K562 (cell line): ENCODE measurements at regions not wholly inside any gene's neighbourhood (a gene's known extent, or its start where the extent isn't known, plus 50 kb on each side); places are given as distances from the start of the nearest gene placed in this dataset.
A peak's percentile ranks its signal among the peaks of the same experiment; 100 is the strongest.

Source experiments
- ATAC-seq: fragments of 200-7000 bp; cut with Tn5 transposase; 3 replicates; pipeline ENCODE4 v1.9.1; 2020; ENCODE audit warnings: moderate library complexity
- BruUV-seq: library from RNA; stranded (reverse); fragments of 400-500 nt; replicated peaks from 2 replicates; lab custom pipeline; 2021; lab: Mats Ljungman, UMichigan
- CTCF ChIA-PET: fragments of 300-600 bp; formaldehyde crosslinking; extraction: SDS; loops from one replicate; lab custom pipeline; 2021; ENCODE audit warnings: low intra/inter-chr PET ratio; lab: Yijun Ruan, JAX
- POLR2A ChIA-PET: fragments of 300-600, 350-650 bp; sonication (Branson Sonifier 250); formaldehyde crosslinking; extraction: SDS; loops from one replicate; lab custom pipeline; 2021; ENCODE audit warnings: antibody characterized with exemption, inconsistent platforms; lab: Yijun Ruan, JAX
- DNase-seq, 4 experiments: peaks; one replicate each; pipeline versions ENCODE4 v3.0.0 to v3.0.0-alpha.2; 2011 to 2018; ENCODE audit warnings: low spot score in 3 of 4, mixed read lengths in 3 of 4; ENCODE audit errors: extremely low read depth in 1 of 4
- FAIRE-seq: peaks from 2 replicates; lab custom pipeline; 2011; peaks lifted over from hg19 to GRCh38; lab: Jason Lieb, UNC
- H2AFZ ChIP-seq: 2 replicates; pipeline ENCODE4 v1.6.0; 2011; ENCODE audit warnings: low read depth, low read length, control low read depth, inconsistent platforms
- H3K27ac ChIP-seq: fragments of 200-600 bp; 3 replicates; pipeline ENCODE4 v1.8.0; 2011; ENCODE audit warnings: low read depth, mild to moderate bottlenecking, control low read depth, inconsistent platforms, low read length, moderate library complexity, mixed read lengths; ENCODE audit errors: extremely low read depth
- H3K27me3 ChIP-seq, 2 experiments: fragments of 300-600 bp in 1 of 2; 2 replicates in 1 of 2; 3 replicates in 1 of 2; pipeline versions ENCODE4 v1.6.0 to v1.8.0; 2011; ENCODE audit warnings: inconsistent platforms in 2 of 2, low read length in 2 of 2, mild to moderate bottlenecking in 1 of 2, mixed read lengths in 1 of 2, moderate library complexity in 1 of 2; ENCODE audit not compliant: control insufficient read depth in 2 of 2, insufficient read depth in 2 of 2
- H3K36me3 ChIP-seq: fragments of 300-600 bp; 3 replicates; pipeline ENCODE4 v1.8.0; 2011; ENCODE audit warnings: mild to moderate bottlenecking, low read length, inconsistent platforms; ENCODE audit not compliant: control insufficient read depth, insufficient read depth
- H3K4me1 ChIP-seq, 2 experiments: fragments of 200-600 bp in 1 of 2; replicated peaks in 1 of 2; 2 replicates in 1 of 2; 3 replicates in 1 of 2; pipeline versions ENCODE4 v1.5.1 to v1.8.0; 2011; ENCODE audit warnings: inconsistent platforms in 2 of 2, low read length in 2 of 2, mild to moderate bottlenecking in 1 of 2, mixed read lengths in 1 of 2, moderate library complexity in 1 of 2; ENCODE audit not compliant: control insufficient read depth in 2 of 2, insufficient read depth in 2 of 2
- H3K4me2 ChIP-seq: 2 replicates; pipeline ENCODE4 v1.6.1; 2011; ENCODE audit warnings: low read length, control low read depth, inconsistent platforms, mixed read lengths; ENCODE audit not compliant: insufficient read depth
- H3K4me3 ChIP-seq: fragments of 200-600 bp; sonication (generic), shearing (Covaris generic); 2 replicates; pipeline ENCODE4 v1.5.1; 2016; ENCODE audit warnings: control low read depth, inconsistent platforms
- H3K79me2 ChIP-seq: fragments of 200-600 bp; 3 replicates; pipeline ENCODE4 v1.8.0; 2011; ENCODE audit warnings: low read length, inconsistent platforms; ENCODE audit not compliant: control insufficient read depth, insufficient read depth
- H3K9ac ChIP-seq, 2 experiments: 2 replicates each; pipeline versions ENCODE4 v1.6.0 to v1.6.1; 2011; ENCODE audit warnings: low read depth in 2 of 2, low read length in 2 of 2, control low read depth in 1 of 2, inconsistent platforms in 1 of 2, mild to moderate bottlenecking in 1 of 2, mixed read lengths in 1 of 2; ENCODE audit not compliant: insufficient read depth in 1 of 2
- H3K9me1 ChIP-seq: one replicate; pipeline ENCODE4 v1.6.0; 2011; ENCODE audit warnings: inconsistent platforms, mild to moderate bottlenecking, low read length, moderate library complexity; ENCODE audit not compliant: control insufficient read depth, insufficient read depth
- H3K9me3 ChIP-seq: replicated peaks from 2 replicates; pipeline ENCODE4 v1.5.1; 2011; ENCODE audit warnings: low read depth, low read length, inconsistent platforms; ENCODE audit not compliant: control insufficient read depth, insufficient read depth
- H4K20me1 ChIP-seq: replicated peaks from 2 replicates; pipeline ENCODE4 v1.6.1; 2011; ENCODE audit warnings: low read length, inconsistent platforms, mixed read lengths; ENCODE audit not compliant: control insufficient read depth, insufficient read depth
- ADNP ChIP-seq: fragments of 200-800 bp; sonication (Bioruptor generic); IDR thresholded peaks from 2 replicates; pipeline ENCODE4 v1.6.1; 2016; ENCODE audit warnings: missing genetic modification characterization, missing compliant biosample characterization
- BCOR ChIP-seq: fragments of 450-650 bp; IDR thresholded peaks from 2 replicates; pipeline ENCODE4 v1.6.1; 2016
- CAMTA2 ChIP-seq: fragments of 250-450 bp; sonication (Bioruptor Pico); conservative IDR thresholded peaks from 2 replicates; pipeline ENCODE4 v1.5.1; 2022
- CC2D1A ChIP-seq: fragments of 450-650 bp; IDR thresholded peaks from 2 replicates; pipeline ENCODE4 v1.6.1; 2017; ENCODE audit warnings: mild to moderate bottlenecking
- FOSL1 ChIP-seq: fragments of 200-800 bp; sonication (Bioruptor generic); conservative IDR thresholded peaks from 2 replicates; pipeline ENCODE4 v1.6.1; 2016; ENCODE audit warnings: missing genetic modification characterization, missing compliant biosample characterization
- GTF2F1 ChIP-seq: IDR thresholded peaks from 2 replicates; pipeline ENCODE4 v1.6.1; 2011; ENCODE audit warnings: low read depth, low read length, improper control_type of control experiment
- HDAC2 ChIP-seq: fragments of 450-650 bp; IDR thresholded peaks from 2 replicates; pipeline ENCODE4 v1.6.1; 2016; ENCODE audit warnings: mild to moderate bottlenecking
- KDM1A ChIP-seq, 2 experiments: fragments of 450-650 bp; IDR thresholded peaks; 2 replicates each; pipeline ENCODE4 v1.6.1; 2016; ENCODE audit warnings: mild to moderate bottlenecking in 2 of 2
- KDM2B ChIP-seq: fragments of 250-450 bp; sonication (Bioruptor Pico); IDR thresholded peaks from 2 replicates; pipeline ENCODE4 v1.8.0; 2021; ENCODE audit warnings: mild to moderate bottlenecking, moderate library complexity
- PHF20 ChIP-seq: fragments of 450-650 bp; IDR thresholded peaks from 2 replicates; pipeline ENCODE4 v1.6.1; 2018; ENCODE audit not compliant: partially characterized antibody
- PRPF4 ChIP-seq: fragments of 200-400 bp; formaldehyde crosslinking; IDR thresholded peaks from one replicate; pipeline ENCODE4 v1.6.1; 2017; ENCODE audit warnings: low read length, low read depth, mild to moderate bottlenecking; ENCODE audit not compliant: insufficient read depth, poor library complexity, severe bottlenecking
- PTTG1 ChIP-seq: fragments of 450-650 bp; IDR thresholded peaks from 2 replicates; pipeline ENCODE4 v1.6.1; 2016; ENCODE audit warnings: low read depth, mild to moderate bottlenecking, missing genetic modification characterization, missing compliant biosample characterization
- RBM25 ChIP-seq: fragments of 200-400 bp; formaldehyde crosslinking; IDR thresholded peaks from 2 replicates; pipeline ENCODE4 v1.6.1; 2018; ENCODE audit warnings: low read length, low read depth, moderate library complexity; ENCODE audit not compliant: severe bottlenecking
- RCOR1 ChIP-seq, 2 experiments: IDR thresholded peaks; 2 replicates each; pipeline ENCODE4 v1.6.1; 2012; ENCODE audit warnings: low read depth in 2 of 2, low read length in 2 of 2, borderline replicate concordance in 1 of 2, improper control_type of control experiment in 1 of 2
- SMAD2 ChIP-seq: fragments of 150-350 bp; IDR thresholded peaks from 2 replicates; pipeline ENCODE4 v1.6.1; 2014; ENCODE audit warnings: low read depth, mild to moderate bottlenecking, low read length
- SMAD3 ChIP-seq: fragments of 450-650 bp; formaldehyde crosslinking; conservative IDR thresholded peaks from 2 replicates; pipeline ENCODE4 v1.4.0; 2020; ENCODE audit warnings: mild to moderate bottlenecking
- ZFP36 ChIP-seq: fragments of 150-350 bp; IDR thresholded peaks from 2 replicates; pipeline ENCODE4 v1.6.1; 2018; ENCODE audit warnings: low read length, low read depth; ENCODE audit not compliant: partially characterized antibody
- ZKSCAN8 ChIP-seq: fragments of 200-800 bp; sonication (Bioruptor generic); IDR thresholded peaks from 2 replicates; pipeline ENCODE4 v1.6.1; 2016; ENCODE audit warnings: missing genetic modification characterization, missing compliant biosample characterization
- ZNF165 ChIP-seq: fragments of 250-450 bp; sonication (Bioruptor Pico); IDR thresholded peaks from 2 replicates; pipeline ENCODE4 v1.4.0; 2020; ENCODE audit warnings: borderline replicate concordance
- WGBS: fragments of 100-300 bp; shearing (Covaris generic); methylation state at CpG from one replicate; pipeline ENCODE4 v1.1.6; 2016; ENCODE audit warnings: low coverage, mixed read lengths; ENCODE audit not compliant: insufficient coverage; ENCODE audit errors: missing lambda C conversion rate; 5-methylcytosine and 5-hydroxymethylcytosine counted together
- in situ Hi-C: fragments of 300-500 bp; cut with MboI; formaldehyde crosslinking; loops from 4 replicates; pipeline ENCODE4 v1.15.0; 2018; ENCODE audit warnings: inconsistent platforms, mixed read lengths
- intact Hi-C: fragments of 100-400 bp; cut with micrococcal nuclease; formaldehyde crosslinking; loops from 2 replicates; pipeline ENCODE4 v1.14.2; 2022

DNA sequence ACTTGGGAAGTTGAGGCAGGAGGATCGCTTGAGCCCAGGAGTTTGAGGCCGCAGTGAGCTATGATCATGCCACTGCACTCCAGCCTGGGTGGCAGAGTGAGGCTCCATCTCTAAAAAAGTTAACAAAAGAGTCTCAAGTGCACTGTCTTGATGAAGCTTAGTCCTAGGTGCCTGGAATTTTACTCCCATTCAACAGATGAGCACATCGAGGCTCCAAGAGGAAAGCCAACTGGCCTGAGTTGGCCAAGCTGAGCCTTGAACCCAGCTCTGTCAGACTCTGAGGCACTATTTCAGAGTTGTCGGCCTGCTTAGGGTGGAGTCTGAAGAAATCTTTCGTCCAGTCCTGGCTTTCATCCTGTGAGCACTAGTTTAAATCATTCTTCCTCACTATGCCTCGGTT, 98.1 kb upstream of the MAP1LC3B2 start (continued):
- TF ChIP-seq BCOR (peak; percentile 71), PHF20 (no peak), ADNP (0 out of 2 replicates have a peak, but pooled peaks have one; percentile 33)

DNA sequence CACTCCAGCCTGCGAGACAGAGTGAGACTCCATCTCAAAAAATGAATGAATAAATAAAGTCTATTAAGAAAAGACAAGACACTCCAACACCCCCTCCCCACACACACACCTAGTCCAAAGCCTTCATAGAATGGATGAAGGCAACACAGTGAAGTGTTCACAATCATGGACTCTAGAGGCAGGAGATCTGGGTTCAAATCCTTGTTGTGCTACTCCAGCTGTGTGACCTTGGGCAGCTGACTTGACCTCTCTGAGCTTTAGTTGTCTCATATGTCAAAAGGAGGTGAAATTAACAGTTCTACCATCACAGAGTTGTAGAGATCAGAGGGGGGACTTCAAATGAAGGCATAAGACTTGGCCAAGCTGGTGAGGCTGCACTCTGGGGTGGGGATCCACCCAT, 95.8 kb upstream of the MAP1LC3B2 start:
- Histone ChIP-seq H2AFZ (no peak overlapping the region), H4K20me1 (no peaks in the 10 kb centered on the region), H3K4me2 (no peak overlapping the region), H3K9ac (no peak overlapping the region), H3K36me3 (no peaks in the 10 kb centered on the region), H3K9me3 (no peaks in the 10 kb centered on the region), H3K9me1 (no peaks in the 10 kb centered on the region), H3K27me3 (no peaks in the 10 kb centered on the region), H3K4me3 (no peak overlapping the region), H3K79me2 (no peaks in the 10 kb centered on the region), H3K27ac (no peak overlapping the region), H3K4me1 (peaks cover 0 to 9% of the 10 kb centered on the region in 2 experiments; a peak in 2 of 5 replicates)
- DNase-seq: no peak
- CTCF ChIA-PET: no interaction called here
- POLR2A ChIA-PET: interaction anchor here (0.6 to 0.7 kb wide), 2 partner anchors 8 to 27 kb away, joined by 4 to 5 read pairs; no protein-coding TSS in a partner anchor
- in situ Hi-C loops: no loop called here
- intact Hi-C loops: no loop called here
- no peak for TF ChIP-seq ZKSCAN8
- no peak for TF ChIP-seq PTTG1 (tag)
- no peak for TF ChIP-seq FOSL1 (tag)
- no peak for TF ChIP-seq CC2D1A
- no peak for TF ChIP-seq CAMTA2 (CRISPR knock-in tag)
- peak; percentile 85 for TF ChIP-seq ADNP
- no peak for TF ChIP-seq SMAD2
- no peak for TF ChIP-seq GTF2F1
- no peak for TF ChIP-seq SMAD3 (CRISPR knock-in tag)
- peak; percentile 96 for TF ChIP-seq RBM25
- no peak for TF ChIP-seq ZNF165 (CRISPR knock-in tag)
- TF ChIP-seq RCOR1 (IDR thresholded peaks at IDR 0.05; ENCODE audit: borderline replicate concordance in 1 of 2, low read depth in 2 of 2, low read length in 2 of 2): 0 out of 4 replicates have a peak, but pooled peaks of 1 of the 2 experiments have one; percentile 24
- peak; percentile 84 for TF ChIP-seq ZFP36
- peak; percentile 50; the same call in 1 of the 2 replicates for TF ChIP-seq HDAC2
- TF ChIP-seq BCOR: peak; percentile 96
- no peak for TF ChIP-seq PRPF4
- TF ChIP-seq KDM2B: no peak
- peak; percentile 46 to 69; a peak in 2 of 4 replicates for TF ChIP-seq KDM1A (IDR thresholded peaks at IDR 0.05)
- no peak for ATAC-seq
- no peak for FAIRE-seq
- no TSS peak for BruUV-seq
- WGBS: 75% methylated on average over 1 of the region's 1 CpG
